ENCODE measurements at regions not wholly inside any gene's neighbourhood (a gene's known extent, or its start where the extent isn't known, plus 50 kb on each side); places are given as distances from the start of the nearest gene placed in this dataset.
"Not testable (repeated sequence)": the region's sequence is repeated elsewhere in the genome, so short reads cannot be mapped to it uniquely, and the experiment has no call there.

DNA sequence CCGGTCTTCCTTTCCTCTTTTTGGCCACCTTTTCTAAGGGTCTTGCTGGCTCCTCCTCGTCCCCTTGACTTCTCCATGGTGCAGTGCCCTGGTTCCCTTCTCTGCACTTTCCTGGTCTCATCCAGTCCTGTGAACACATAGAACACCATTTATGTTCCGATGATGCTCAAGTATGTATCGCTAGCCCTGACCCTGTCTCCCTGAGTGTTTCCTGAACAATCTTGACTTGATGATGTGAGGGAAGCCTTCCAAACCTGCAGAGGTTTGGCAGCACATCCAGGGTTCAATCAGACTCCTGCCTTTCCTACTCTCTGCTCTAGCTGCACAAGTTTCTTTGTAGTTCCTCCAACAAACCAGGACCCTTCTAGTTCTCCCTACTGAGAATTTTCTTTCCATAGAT is 132.1 kb downstream of the RGPD3 start:
- H3K9me3 ChIP-seq (ENCODE audit: control insufficient read depth, insufficient read depth, low read length), result no peaks in the 10 kb centered on the region
- Mint-ChIP-seq H3K9me3 (no peaks in the 10 kb centered on the region), H3K4me3 (no peak overlapping the region), H3K36me3 (no peaks in the 10 kb centered on the region), H3K4me1 (no peaks in the 10 kb centered on the region), H3K27me3 (ENCODE audit: low read depth in 2 of 2) (peaks cover 0 to 2% of the 10 kb centered on the region in 2 donors), H3K27ac (no peak overlapping the region)
- H3K4me1 ChIP-seq (ENCODE audit: control insufficient read depth, insufficient read depth, low read length), result no peaks in the 10 kb centered on the region
- DNase-seq, result no peak
- H3K27me3 ChIP-seq (ENCODE audit: control insufficient read depth, insufficient read depth, low read length), result no peaks in the 10 kb centered on the region
- H3K4me3 ChIP-seq (ENCODE audit: low read length), result no peak overlapping the region
- WGBS (ENCODE audit: insufficient coverage), result 90% methylated on average over 4 of the region's 4 CpGs
- intact Hi-C loops (cut with micrococcal nuclease), result no loop called here
- no peak overlapping the region for H3K27ac ChIP-seq (ENCODE audit: low read length)
- no peak for ATAC-seq
- no peaks in the 10 kb centered on the region for H3K36me3 ChIP-seq (ENCODE audit: control insufficient read depth, insufficient read depth, low read length)
- TF ChIP-seq, protein P1, sequence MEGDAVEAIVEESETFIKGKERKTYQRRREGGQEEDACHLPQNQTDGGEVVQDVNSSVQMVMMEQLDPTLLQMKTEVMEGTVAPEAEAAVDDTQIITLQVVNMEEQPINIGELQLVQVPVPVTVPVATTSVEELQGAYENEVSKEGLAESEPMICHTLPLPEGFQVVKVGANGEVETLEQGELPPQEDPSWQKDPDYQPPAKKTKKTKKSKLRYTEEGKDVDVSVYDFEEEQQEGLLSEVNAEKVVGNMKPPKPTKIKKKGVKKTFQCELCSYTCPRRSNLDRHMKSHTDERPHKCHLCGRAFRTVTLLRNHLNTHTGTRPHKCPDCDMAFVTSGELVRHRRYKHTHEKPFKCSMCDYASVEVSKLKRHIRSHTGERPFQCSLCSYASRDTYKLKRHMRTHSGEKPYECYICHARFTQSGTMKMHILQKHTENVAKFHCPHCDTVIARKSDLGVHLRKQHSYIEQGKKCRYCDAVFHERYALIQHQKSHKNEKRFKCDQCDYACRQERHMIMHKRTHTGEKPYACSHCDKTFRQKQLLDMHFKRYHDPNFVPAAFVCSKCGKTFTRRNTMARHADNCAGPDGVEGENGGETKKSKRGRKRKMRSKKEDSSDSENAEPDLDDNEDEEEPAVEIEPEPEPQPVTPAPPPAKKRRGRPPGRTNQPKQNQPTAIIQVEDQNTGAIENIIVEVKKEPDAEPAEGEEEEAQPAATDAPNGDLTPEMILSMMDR (IDR thresholded peaks at IDR 0.05), result no peak

DNA sequence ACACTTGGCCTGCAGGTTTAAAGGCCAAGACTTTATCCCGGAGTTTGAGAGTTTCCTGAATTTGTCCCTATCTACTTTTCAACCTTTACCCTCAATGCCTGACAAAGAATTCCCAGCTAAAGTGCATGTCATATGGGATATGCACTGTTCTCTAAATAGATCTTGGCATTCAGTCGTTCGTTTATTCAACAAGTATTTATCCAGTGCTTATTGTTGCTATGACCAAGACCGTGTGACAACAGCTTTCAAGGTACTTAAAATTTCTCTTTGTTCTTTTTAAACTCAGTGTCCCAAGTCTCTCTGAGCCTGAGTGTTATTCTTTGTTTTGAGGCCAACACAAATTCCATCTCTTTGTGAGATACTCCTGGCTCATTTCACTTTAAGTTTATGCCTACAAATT is 133.4 kb downstream of the RGPD3 start:
- Histone ChIP-seq H3K4me1 (ENCODE audit: control insufficient read depth, insufficient read depth, low read length) (no peaks in the 10 kb centered on the region), H3K36me3 (ENCODE audit: control insufficient read depth, insufficient read depth, low read length) (no peaks in the 10 kb centered on the region), H3K27me3 (ENCODE audit: control insufficient read depth, insufficient read depth, low read length) (no peaks in the 10 kb centered on the region), H3K4me3 (ENCODE audit: low read length) (no peak overlapping the region), H3K9me3 (ENCODE audit: control insufficient read depth, insufficient read depth, low read length) (no peaks in the 10 kb centered on the region), H3K27ac (ENCODE audit: low read length) (no peak overlapping the region)
- TF ChIP-seq, protein P1 (IDR thresholded peaks at IDR 0.05), result no peak
- H3K36me3 Mint-ChIP-seq, result no peaks in the 10 kb centered on the region
- no peak overlapping the region for H3K4me3 Mint-ChIP-seq
- ATAC-seq (no peak), DNase-seq (no peak)
- no peaks in the 10 kb centered on the region for H3K4me1 Mint-ChIP-seq
- 94% methylated on average over 4 of the region's 4 CpGs for WGBS (ENCODE audit: insufficient coverage)
- H3K27me3 Mint-ChIP-seq (ENCODE audit: low read depth in 2 of 2), result peaks cover 0 to 2% of the 10 kb centered on the region in 2 donors
- intact Hi-C loops (cut with micrococcal nuclease), result no loop called here
- no peaks in the 10 kb centered on the region for H3K9me3 Mint-ChIP-seq
- no peak overlapping the region for H3K27ac Mint-ChIP-seq

DNA sequence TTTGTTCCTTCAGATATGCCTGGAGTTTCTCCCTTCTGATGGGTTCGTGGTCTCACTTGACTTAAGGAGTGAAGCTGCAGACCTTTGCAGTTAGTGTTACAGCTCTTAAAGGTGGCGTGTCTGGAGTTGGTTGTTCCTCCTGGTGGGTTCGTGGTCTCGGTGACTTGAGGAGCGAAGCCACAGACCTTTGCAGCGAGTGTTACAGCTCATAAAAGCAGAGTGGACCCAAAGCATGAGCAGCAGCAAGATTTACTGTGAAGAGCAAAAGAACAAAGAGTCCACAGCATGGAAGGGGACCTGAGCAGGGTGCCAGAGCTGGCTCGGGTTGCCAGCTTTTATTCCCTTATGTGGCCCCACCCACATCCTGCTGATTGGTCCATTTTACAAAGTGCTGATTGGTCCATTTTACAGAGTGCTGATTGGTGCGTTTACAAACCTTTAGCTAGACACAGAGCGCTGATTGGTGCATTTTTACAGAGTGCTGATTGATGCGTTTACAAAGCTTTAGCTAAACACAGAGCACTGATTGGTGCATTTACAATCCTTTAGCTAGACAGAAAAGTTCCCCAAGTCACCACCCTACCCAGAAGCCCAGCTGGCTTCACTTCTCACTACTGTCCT is 134.8 kb downstream of the RGPD3 start:
- H3K4me1 ChIP-seq (ENCODE audit: control insufficient read depth, insufficient read depth, low read length); H3K27me3 Mint-ChIP-seq (ENCODE audit: low read depth in 2 of 2); ATAC-seq; intact Hi-C loops (cut with micrococcal nuclease); H3K4me1 Mint-ChIP-seq; H3K4me3 ChIP-seq (ENCODE audit: low read length); H3K27me3 ChIP-seq (ENCODE audit: control insufficient read depth, insufficient read depth, low read length); H3K36me3 ChIP-seq (ENCODE audit: control insufficient read depth, insufficient read depth, low read length); H3K36me3 Mint-ChIP-seq; H3K9me3 Mint-ChIP-seq; H3K27ac ChIP-seq (ENCODE audit: low read length); H3K4me3 Mint-ChIP-seq; DNase-seq; H3K27ac Mint-ChIP-seq; H3K9me3 ChIP-seq (ENCODE audit: control insufficient read depth, insufficient read depth, low read length): not testable (repeated sequence)
- 75% methylated on average over 10 of the region's 10 CpGs for whole genome bisulfite sequencing (ENCODE audit: insufficient coverage)

DNA sequence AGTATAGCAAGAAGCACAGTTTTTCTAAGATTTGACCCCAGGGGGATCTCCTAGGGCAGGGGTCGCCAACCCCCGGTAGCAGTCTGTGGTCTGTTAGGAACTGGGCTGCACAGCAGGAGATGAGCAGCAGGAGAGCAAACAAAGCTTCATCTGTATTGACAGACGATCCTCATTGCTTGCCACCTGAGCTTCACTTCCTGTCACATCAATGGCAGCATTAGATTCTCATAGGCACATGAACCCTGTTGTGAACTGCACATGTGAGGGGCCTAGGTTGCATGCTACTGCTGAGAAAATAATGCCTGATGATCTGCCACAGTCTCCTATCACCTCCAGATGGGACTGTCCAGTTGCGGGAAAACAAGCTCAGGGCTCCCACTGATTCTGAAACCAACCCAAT is 136.2 kb downstream of the RGPD3 start:
- Mint-ChIP-seq H3K27me3 (ENCODE audit: low read depth in 2 of 2) (peaks cover 0 to 2% of the 10 kb centered on the region in 2 donors), H3K9me3 (no peaks in the 10 kb centered on the region), H3K4me3 (no peak overlapping the region), H3K36me3 (no peaks in the 10 kb centered on the region), H3K27ac (no peak overlapping the region), H3K4me1 (no peaks in the 10 kb centered on the region)
- peak in 1 of 2 donors; percentile 20 for DNase-seq
- 63% methylated on average over 3 of the region's 4 CpGs for WGBS (ENCODE audit: insufficient coverage)
- TF ChIP-seq, protein P1 (IDR thresholded peaks at IDR 0.05), result no peak
- Histone ChIP-seq H3K4me3 (ENCODE audit: low read length) (no peak overlapping the region), H3K27ac (ENCODE audit: low read length) (no peak overlapping the region), H3K27me3 (ENCODE audit: control insufficient read depth, insufficient read depth, low read length) (no peaks in the 10 kb centered on the region), H3K4me1 (ENCODE audit: control insufficient read depth, insufficient read depth, low read length) (no peaks in the 10 kb centered on the region), H3K9me3 (ENCODE audit: control insufficient read depth, insufficient read depth, low read length) (no peaks in the 10 kb centered on the region), H3K36me3 (ENCODE audit: control insufficient read depth, insufficient read depth, low read length) (no peaks in the 10 kb centered on the region)
- ATAC-seq, result no peak
- intact Hi-C loops (cut with micrococcal nuclease), result no loop called here

DNA sequence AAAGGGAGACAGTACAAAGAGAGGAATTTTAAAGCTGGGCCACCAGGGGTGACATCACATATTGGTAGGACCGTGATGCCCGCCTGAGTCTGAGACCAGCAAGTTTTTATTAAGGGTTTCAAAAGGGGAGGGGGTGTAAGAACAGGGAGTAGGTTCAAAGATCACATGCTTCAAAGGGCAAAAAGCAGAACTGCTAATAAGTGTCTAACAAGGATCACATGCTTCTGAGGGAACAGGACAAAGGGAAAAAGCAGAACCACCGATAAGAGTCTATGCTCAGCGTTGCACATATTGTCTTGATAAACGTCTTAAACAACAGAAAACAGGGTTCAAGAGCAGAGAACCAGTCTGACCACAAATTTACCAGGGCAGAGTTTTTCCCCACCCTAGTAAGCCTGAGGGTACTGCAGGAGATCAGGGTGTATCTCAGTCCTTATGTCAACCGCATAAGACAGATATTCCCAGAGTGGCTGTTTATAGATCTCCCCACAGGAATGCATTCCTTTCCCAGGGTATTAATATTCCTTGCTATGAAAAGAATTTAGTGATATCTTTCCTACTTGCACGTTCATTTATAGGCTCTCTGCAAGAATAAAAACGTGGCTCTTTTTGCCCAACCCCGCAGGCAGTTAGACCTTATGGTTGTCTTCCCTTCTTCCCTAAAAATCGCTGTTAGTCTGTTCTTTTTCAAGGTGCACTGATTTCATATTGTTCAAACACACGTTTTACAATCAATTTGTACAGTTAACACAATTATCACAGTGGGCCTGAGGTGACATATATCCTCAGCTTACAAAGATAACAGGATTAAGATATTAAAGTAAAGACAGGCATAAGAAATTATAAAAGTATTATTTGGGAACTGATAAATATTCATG is 136.5 kb upstream of the UXS1 start:
- H3K36me3 Mint-ChIP-seq; H3K27me3 Mint-ChIP-seq (ENCODE audit: low read depth in 2 of 2); DNase-seq; H3K27ac ChIP-seq (ENCODE audit: low read length); H3K27me3 ChIP-seq (ENCODE audit: control insufficient read depth, insufficient read depth, low read length); H3K9me3 Mint-ChIP-seq; H3K4me3 ChIP-seq (ENCODE audit: low read length); H3K4me1 ChIP-seq (ENCODE audit: control insufficient read depth, insufficient read depth, low read length); H3K4me3 Mint-ChIP-seq; H3K27ac Mint-ChIP-seq; ATAC-seq; H3K9me3 ChIP-seq (ENCODE audit: control insufficient read depth, insufficient read depth, low read length); H3K4me1 Mint-ChIP-seq; H3K36me3 ChIP-seq (ENCODE audit: control insufficient read depth, insufficient read depth, low read length); intact Hi-C loops (cut with micrococcal nuclease): not testable (repeated sequence)
- 61% methylated on average over 11 of the region's 11 CpGs for WGBS (ENCODE audit: insufficient coverage)
